PC-9 (cell line): ENCODE measurements at regions not wholly inside any gene's neighbourhood (a gene's known extent, or its start where the extent isn't known, plus 50 kb on each side); places are given as distances from the start of the nearest gene placed in this dataset.

Experiments
- CTCF ChIP-seq: fragments of 200-600 bp; sonication (generic); conservative IDR thresholded peaks from 2 replicates; pipeline ENCODE4 v1.6.1; 2017; ENCODE audit warnings: mixed run types, antibody characterized with exemption, mild to moderate bottlenecking, moderate library complexity
- EZH2 ChIP-seq: fragments of 200-600 bp; sonication (generic); IDR thresholded peaks from 2 replicates; pipeline ENCODE4 v1.8.0; 2017; ENCODE audit warnings: antibody characterized with exemption, low read depth

- TF ChIP-seq CTCF (no peak), EZH2 (no peak)
These were observed 51.4 kb upstream of the HNRNPU start for GRCh38 chr1:244915736-244916135.
